Large intestine (tissue), 3 donors: ENCODE measurements at regions not wholly inside any gene's neighbourhood (a gene's known extent, or its start where the extent isn't known, plus 50 kb on each side); places are given as distances from the start of the nearest gene placed in this dataset.
A peak's percentile ranks its signal among the peaks of the same experiment; 100 is the strongest.

Experiments
- DNase-seq, 2 donors: peaks; one replicate each; pipeline versions ENCODE4 v3.0.0 to v3.0.0-alpha.2; 2013
- H3K27ac ChIP-seq: one replicate; pipeline ENCODE4 v1.5.1; 2013; ENCODE audit warnings: low read length
- H3K27me3 ChIP-seq: 2 replicates; pipeline ENCODE4 v1.6.1; 2013; ENCODE audit warnings: low read length; ENCODE audit not compliant: control insufficient read depth, insufficient read depth
- H3K36me3 ChIP-seq: 2 replicates; pipeline ENCODE4 v1.6.1; 2013; ENCODE audit warnings: low read length; ENCODE audit not compliant: control insufficient read depth, insufficient read depth
- H3K4me1 ChIP-seq: one replicate; pipeline ENCODE4 v1.6.1; 2013; ENCODE audit warnings: low read length; ENCODE audit not compliant: control insufficient read depth, insufficient read depth
- H3K4me3 ChIP-seq: one replicate; pipeline ENCODE4 v1.5.1; 2013; ENCODE audit warnings: low read length
- H3K9me3 ChIP-seq: one replicate; pipeline ENCODE4 v1.6.1; 2013; ENCODE audit warnings: mild to moderate bottlenecking, low read depth, low read length, moderate library complexity; ENCODE audit not compliant: control insufficient read depth
- WGBS: methylation state at CpG from one replicate; pipeline ENCODE4 v1.1.5; 2013; ENCODE audit warnings: low lambda C conversion rate; ENCODE audit not compliant: insufficient coverage; 5-methylcytosine and 5-hydroxymethylcytosine counted together

DNA sequence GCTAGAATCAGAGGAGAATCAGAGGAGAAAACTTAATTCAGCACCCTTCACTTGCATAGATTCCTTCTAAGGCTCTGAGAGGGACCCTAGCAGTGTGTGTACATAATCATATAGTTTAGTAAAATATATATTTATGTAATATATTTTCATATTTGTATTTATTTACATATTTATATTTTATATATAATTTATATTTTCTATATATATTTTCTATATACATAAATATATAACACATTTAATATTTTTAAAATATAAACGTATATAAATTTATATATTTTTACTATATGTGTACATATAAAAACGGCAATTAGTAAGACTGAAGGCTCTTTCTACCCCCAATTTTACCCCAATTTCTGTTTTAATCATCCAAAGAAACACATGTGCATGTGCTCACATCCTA is 80.3 kb downstream of the NXPE2 start:
- Histone ChIP-seq H3K36me3 (no peaks in the 10 kb centered on the region), H3K27me3 (no peaks in the 10 kb centered on the region), H3K4me1 (no peaks in the 10 kb centered on the region), H3K9me3 (no peaks in the 10 kb centered on the region), H3K4me3 (no peak overlapping the region), H3K27ac (no peak overlapping the region)
- no peak for DNase-seq
- 80% methylated on average over 1 of the region's 2 CpGs for WGBS

DNA sequence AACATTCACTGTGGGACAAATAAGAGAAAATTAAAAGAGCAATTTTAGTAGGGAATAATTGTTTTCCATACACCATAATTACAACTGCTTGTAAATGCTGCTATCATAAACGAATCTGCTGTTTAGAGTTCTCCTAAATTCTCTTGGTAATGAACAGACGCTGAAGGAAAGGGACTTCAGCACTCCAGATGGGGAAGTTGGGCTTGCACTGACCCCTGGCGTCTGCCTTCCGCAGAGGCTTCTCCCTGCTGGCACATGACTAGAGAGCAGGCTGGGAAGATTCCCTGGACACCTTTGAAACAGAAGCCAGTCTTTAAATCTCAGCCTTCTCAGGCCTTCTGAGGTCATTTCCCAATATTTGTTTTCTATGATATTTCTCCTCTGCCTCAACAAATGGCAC is 84.1 kb downstream of the NXPE2 start:
- WGBS = no CpG with 5 or more reads among the region's 4 CpGs
- no peaks in the 10 kb centered on the region for H3K27me3 ChIP-seq

DNA sequence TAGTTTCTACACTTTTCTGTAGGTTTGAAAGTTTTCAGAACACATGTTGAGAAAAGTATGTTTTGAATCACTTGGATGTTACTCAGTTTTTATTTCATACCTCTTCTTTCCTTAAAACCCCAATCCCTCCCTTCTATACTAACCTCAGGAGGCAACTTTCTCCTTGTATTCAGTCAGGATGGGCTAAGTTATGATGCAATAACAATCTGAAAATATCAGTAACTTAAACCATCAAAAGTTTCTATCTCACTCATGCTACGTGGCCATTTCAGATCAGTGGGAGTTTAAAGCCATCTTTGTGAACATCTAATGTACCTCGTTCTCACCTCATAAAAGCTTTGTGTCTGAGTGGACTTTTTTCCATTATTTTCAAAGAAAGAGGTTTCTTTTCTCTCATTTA is 86.2 kb downstream of the NXPE2 start:
- no peak overlapping the region for H3K27ac ChIP-seq
- no peaks in the 10 kb centered on the region for H3K27me3 ChIP-seq
- H3K4me3 ChIP-seq = no peak overlapping the region
- no peaks in the 10 kb centered on the region for H3K9me3 ChIP-seq
- DNase-seq = no peak
- 93% methylated on average over 2 of the region's 2 CpGs for WGBS
- H3K36me3 ChIP-seq = no peaks in the 10 kb centered on the region
- H3K4me1 ChIP-seq = no peaks in the 10 kb centered on the region

More for the DNA sequence above, 84.1 kb downstream of the NXPE2 start:
- Histone ChIP-seq H3K9me3 (no peaks in the 10 kb centered on the region), H3K36me3 (no peaks in the 10 kb centered on the region), H3K4me3 (no peak overlapping the region), H3K4me1 (no peaks in the 10 kb centered on the region), H3K27ac (no peak overlapping the region)
- DNase-seq = peak; percentile 37 to 50

DNA sequence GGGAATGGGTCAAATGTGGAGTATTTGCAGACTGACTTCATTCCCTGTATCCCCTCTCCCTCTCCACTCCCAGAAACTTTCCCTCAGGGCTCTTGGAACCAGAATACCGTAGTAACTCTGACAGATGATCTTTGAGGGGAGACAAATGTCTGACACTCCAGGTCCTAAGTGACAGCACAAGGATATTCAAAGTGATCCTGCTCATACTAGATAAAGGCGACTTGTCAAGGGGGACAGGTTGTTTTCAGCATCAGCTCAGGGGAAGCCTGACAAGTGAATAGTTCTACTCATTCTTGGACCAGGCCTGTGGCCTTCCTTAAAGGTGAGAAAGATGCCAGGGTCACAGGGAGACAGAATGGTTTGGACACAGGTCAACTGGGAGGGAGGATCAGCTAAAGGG is 92.8 kb downstream of the NXPE2 start:
- H3K4me1 ChIP-seq = no peaks in the 10 kb centered on the region
- no peak overlapping the region for H3K4me3 ChIP-seq
- no peaks in the 10 kb centered on the region for H3K36me3 ChIP-seq
- H3K9me3 ChIP-seq = no peaks in the 10 kb centered on the region
- peaks cover 14% of the 10 kb centered on the region for H3K27me3 ChIP-seq
- H3K27ac ChIP-seq = no peak overlapping the region
- WGBS = no CpG with 5 or more reads among the region's 2 CpGs
- no peak for DNase-seq

DNA sequence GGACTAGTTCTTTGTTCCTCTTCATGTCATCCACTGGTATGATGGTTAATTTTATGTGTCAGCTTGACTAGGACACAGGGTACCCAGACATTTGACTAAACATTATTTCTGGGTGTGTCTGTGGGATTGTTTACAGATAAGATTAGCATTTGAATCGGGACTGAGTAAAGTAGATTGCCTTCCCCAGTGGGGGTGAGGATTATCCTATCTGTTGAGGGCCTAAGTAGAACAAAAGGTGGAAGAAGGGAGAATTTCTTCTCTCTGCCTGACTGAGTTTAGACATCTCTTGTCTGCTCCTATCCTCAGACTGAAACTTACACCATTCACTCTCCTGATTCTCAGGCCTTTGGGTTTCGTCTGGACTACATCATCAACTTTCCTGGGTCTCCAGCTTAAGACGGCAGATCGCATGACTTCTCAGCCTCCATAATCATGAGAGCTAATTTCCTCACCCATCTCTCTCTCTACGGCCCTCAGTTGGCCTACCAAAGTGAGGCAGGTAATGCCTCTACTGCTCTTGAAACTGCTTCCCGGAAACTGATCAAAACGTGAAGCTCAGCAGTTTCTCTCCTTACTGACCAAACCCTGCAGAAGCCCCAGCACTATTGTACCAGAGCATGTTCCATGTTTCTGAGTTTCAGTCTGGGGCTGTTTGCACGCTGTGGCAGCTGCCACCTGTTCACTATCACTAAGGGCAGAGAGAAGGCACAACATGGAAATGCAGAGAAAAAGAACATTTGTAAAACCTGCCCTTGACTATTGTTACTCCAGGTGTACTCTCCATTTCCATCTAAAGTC is 95.4 kb downstream of the NXPE2 start:
- no peaks in the 10 kb centered on the region for H3K9me3 ChIP-seq
- no peaks in the 10 kb centered on the region for H3K36me3 ChIP-seq
- no CpG with 5 or more reads among the region's 8 CpGs for WGBS

DNA sequence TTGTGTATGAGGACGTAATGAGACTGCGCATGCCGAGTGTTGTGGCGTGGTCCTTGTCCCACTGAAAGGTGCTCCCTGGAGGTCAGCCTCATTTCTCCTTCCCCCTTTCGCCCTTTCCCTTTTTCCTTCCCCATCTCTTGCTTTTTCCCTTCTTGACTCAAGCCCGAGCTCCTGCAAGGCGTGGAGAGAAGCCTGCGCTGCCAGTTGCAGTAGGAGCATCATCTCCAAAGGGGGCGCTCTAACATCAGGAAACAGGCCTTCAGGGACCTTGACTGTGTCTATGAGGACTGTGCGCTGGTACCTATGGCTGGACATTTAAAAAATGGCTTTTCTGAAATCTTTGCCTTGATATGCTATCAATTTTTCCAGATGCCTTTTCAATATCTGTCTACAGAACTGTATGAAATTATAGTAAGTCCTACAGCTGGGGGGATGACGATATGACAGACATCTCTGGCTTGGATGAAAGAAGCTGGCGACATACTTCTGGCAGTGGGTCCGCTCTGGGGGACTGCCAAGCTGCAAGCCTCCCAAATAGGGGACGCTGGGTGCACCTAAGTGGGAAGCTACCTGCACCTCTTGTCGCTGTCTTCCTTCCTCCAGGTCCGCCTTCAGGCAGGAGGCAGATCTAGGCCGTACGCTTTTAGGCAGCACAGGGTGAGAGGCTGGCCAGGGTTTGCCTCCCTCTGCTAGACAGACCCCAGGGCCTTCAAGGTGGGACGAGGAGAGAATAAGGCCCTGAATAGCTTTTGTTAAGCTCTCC is 96.5 kb downstream of the NXPE2 start:
- H3K27ac ChIP-seq = no peak overlapping the region
- H3K4me3 ChIP-seq = no peak overlapping the region
- H3K36me3 ChIP-seq = no peaks in the 10 kb centered on the region
- H3K9me3 ChIP-seq = no peaks in the 10 kb centered on the region
- H3K27me3 ChIP-seq = peaks cover 14% of the 10 kb centered on the region
- 0% methylated on average over 1 of the region's 19 CpGs for WGBS
- no peaks in the 10 kb centered on the region for H3K4me1 ChIP-seq
- DNase-seq = peak; percentile 36 to 38

More for the DNA sequence above, 95.4 kb downstream of the NXPE2 start:
- Histone ChIP-seq H3K4me1 (no peaks in the 10 kb centered on the region), H3K4me3 (no peak overlapping the region), H3K27ac (no peak overlapping the region), H3K27me3 (peaks cover 14% of the 10 kb centered on the region)
- DNase-seq = no peak

DNA sequence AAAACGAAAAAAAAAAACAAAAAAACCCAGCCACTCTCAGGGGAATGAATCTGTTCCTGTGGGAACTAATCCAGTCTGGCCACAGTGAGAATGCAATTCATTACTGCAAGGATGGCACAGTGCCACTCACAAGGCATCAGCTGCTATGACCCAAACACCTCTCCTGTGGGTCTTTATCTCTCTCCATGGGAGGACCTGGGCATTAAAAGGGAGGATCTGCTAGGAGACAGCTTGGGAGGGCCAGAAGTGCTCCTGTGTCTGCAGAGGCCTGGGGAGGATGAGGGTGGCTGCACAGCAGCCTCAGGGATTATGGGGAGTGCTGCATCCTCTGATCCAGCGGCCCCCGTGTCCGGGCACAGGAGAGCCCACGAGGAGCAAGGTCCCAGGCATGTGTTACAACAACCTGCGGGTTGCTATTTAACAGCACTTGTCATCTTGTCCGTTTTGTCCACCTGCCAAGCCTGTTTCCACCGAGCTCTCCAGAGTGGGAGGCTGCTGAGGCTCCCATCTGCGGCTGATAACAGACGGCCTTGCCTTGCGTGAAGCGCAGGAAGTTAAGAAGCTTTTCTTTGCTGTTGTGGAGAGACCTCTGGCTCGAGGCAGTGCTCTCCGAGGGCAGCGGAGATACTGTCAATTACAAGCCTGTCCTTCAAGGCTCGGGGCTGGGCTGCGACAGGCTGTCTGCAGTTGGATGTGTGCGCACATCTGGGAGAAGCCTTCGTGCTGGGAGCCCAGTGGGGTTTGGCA is 97.7 kb downstream of the NXPE2 start:
- H3K27ac ChIP-seq = no peak overlapping the region
- no peaks in the 10 kb centered on the region for H3K9me3 ChIP-seq
- H3K36me3 ChIP-seq = no peaks in the 10 kb centered on the region
- H3K27me3 ChIP-seq = peaks cover 13% of the 10 kb centered on the region
- H3K4me3 ChIP-seq = no peak overlapping the region
- H3K4me1 ChIP-seq = no peaks in the 10 kb centered on the region
- no CpG with 5 or more reads among the region's 19 CpGs for WGBS
- DNase-seq = no peak

DNA sequence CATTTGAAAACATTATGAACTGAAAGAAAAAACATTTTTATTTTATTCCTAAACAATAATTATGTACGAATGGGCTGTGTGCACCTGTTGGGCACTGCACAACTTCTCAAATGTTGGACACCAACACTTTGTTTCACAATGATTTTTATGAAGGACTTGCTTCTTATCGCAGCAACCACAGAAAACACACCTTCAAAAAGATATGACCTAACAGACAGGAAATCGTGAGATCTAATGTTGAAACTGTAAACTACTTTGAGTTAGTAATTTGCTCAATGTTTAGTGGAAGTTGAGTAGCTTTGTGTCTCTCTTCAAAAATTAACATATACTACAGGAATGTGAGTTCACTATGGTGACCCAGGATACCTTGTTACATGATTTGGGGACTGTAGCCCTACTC is 98.6 kb downstream of the NXPE2 start:
- no peak for DNase-seq
- Histone ChIP-seq H3K4me1 (no peaks in the 10 kb centered on the region), H3K4me3 (no peak overlapping the region), H3K27me3 (peaks cover 5% of the 10 kb centered on the region), H3K9me3 (no peaks in the 10 kb centered on the region), H3K36me3 (no peaks in the 10 kb centered on the region), H3K27ac (no peak overlapping the region)
- WGBS = no CpG with 5 or more reads among the region's 3 CpGs

DNA sequence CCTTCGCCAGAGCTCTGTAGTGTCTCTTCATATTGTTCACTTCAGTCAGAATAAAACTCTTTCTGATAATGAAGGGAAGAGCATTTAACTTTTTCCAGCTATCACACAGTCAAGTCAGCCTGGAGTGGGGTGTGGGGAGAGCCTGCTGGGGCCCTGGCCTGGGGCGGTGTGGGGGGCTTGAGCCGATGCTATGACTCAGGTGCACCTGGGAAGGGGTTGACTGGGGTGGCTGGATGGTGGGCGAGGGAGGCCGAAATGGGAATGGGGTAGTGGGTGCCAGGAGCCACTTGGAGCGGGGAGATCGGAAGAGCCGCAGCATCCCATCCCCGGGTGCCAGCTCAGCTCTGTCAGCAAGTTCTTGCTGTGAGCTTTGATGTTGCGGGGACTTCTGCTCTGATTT is 100.9 kb downstream of the NXPE2 start:
- peaks cover 2% of the 10 kb centered on the region for H3K27me3 ChIP-seq
- H3K27ac ChIP-seq = no peak overlapping the region
- DNase-seq = no peak
- H3K4me3 ChIP-seq = no peak overlapping the region
- WGBS = no CpG with 5 or more reads among the region's 10 CpGs
- H3K36me3 ChIP-seq = no peaks in the 10 kb centered on the region
- peaks cover 5% of the 10 kb centered on the region for H3K4me1 ChIP-seq
- no peaks in the 10 kb centered on the region for H3K9me3 ChIP-seq

DNA sequence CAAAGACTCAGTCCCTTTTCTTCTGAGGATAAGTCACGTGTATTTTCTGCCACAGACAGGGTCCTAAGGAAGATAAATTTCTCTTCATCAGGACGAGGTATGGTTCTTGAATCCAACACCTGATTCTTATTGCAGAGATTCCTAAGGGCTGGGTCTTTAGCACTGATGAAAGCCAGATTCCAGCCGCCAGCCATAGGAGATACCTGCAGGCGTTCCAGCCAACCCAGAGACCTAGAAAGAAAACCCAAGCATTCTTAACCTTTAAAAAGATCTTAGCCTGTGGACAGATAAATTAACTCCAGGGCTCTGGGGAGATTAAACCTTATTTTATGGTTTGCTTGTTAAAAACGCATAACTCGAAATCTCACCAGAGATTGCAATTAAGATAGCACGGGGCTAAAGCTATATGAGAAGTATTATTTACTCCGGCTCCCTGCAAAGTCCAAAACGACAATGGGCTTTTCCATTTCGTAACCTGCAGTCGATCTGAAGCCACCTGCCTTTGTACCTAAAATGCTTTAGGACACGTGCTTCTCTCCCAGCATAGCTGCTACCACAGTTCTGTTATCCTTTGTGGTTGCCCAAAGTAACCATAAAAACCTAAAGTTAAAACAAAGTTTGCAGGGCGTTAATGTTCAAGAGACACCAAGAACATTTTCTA is 104.5 kb downstream of the NXPE2 start:
- Histone ChIP-seq H3K4me3 (no peak overlapping the region), H3K27me3 (no peaks in the 10 kb centered on the region), H3K4me1 (peaks cover 11% of the 10 kb centered on the region), H3K36me3 (no peaks in the 10 kb centered on the region), H3K27ac (no peak overlapping the region), H3K9me3 (no peaks in the 10 kb centered on the region)
- no peak for DNase-seq
- WGBS = 67% methylated on average over 3 of the region's 13 CpGs
